HCT116 (cell line): ENCODE measurements at regions not wholly inside any gene's neighbourhood (a gene's known extent, or its start where the extent isn't known, plus 50 kb on each side); places are given as distances from the start of the nearest gene placed in this dataset.

Source experiments
- ATAC-seq: fragments of 200-7000 bp; cut with Tn5 transposase; 2 replicates; pipeline ENCODE4 v1.9.1; 2020; ENCODE audit warnings: mild to moderate bottlenecking, moderate library complexity
- BruUV-seq: library from RNA; stranded (reverse); fragments of 400-500 nt; replicated peaks from 2 replicates; lab custom pipeline; 2021; lab: Mats Ljungman, UMichigan
- CTCF ChIA-PET: fragments of 300-600 bp; sonication (Branson Sonifier 250); formaldehyde crosslinking; loops from one replicate; lab custom pipeline; 2021; ENCODE audit warnings: antibody characterized with exemption; lab: Charles Lee
- POLR2A ChIA-PET: fragments of 300-600, 350-600 bp; sonication (Branson Sonifier 250); formaldehyde crosslinking; loops from one replicate; lab custom pipeline; 2021; ENCODE audit warnings: antibody characterized with exemption; lab: Charles Lee
- RAD21 ChIA-PET, 2 experiments: fragments of 300-600 bp; sonication (Branson Sonifier 250); formaldehyde crosslinking; loops; one replicate each; lab custom pipeline; 2023; ENCODE audit warnings: low total read pairs in 2 of 2; ENCODE audit not compliant: uncharacterized antibody in 2 of 2, unreplicated experiment in 2 of 2, low non-redundant PET in 1 of 2; lab: Charles Lee
- DNase-seq: peaks from one replicate; pipeline ENCODE4 v3.0.0-alpha.2; 2010; ENCODE audit warnings: low read depth, low spot score
- H2AFZ ChIP-seq: fragments of 200-600 bp; shearing (Covaris generic), sonication (generic); 2 replicates; pipeline ENCODE4 v1.6.1; 2017; ENCODE audit warnings: low read depth, mixed run types, mixed read lengths, antibody characterized with exemption, low read length; ENCODE audit not compliant: poor library complexity, severe bottlenecking
- H3K27ac ChIP-seq: 2 replicates; pipeline ENCODE4 v1.5.1; 2012; ENCODE audit warnings: low read depth, low read length
- H3K27me3 ChIP-seq: fragments of 200-600 bp; sonication (generic); 2 replicates; pipeline ENCODE4 v1.6.1; 2016; ENCODE audit warnings: mixed run types, low read length, mixed read lengths; ENCODE audit not compliant: insufficient read depth
- H3K36me3 ChIP-seq, 2 experiments: fragments of 200-500 bp in 1 of 2; fragments of 200-600 bp in 1 of 2; sonication (Bioruptor generic) in 1 of 2; sonication (generic) in 1 of 2; 2 replicates each; pipeline versions ENCODE4 v1.5.1 to v1.6.1; 2014 to 2016; ENCODE audit warnings: low read length in 2 of 2, inconsistent platforms in 1 of 2, mixed read lengths in 1 of 2, mixed run types in 1 of 2; ENCODE audit not compliant: insufficient read depth in 2 of 2, control insufficient read depth in 1 of 2
- H3K4me1 ChIP-seq, 2 experiments: fragments of 200-600 bp in 1 of 2; sonication (generic) in 1 of 2; 2 replicates each; pipeline versions ENCODE4 v1.5.1 to v1.6.1; 2012 to 2017; ENCODE audit warnings: low read length in 2 of 2, inconsistent platforms in 1 of 2, mild to moderate bottlenecking in 1 of 2, mixed read lengths in 1 of 2, mixed run types in 1 of 2, moderate library complexity in 1 of 2; ENCODE audit not compliant: insufficient read depth in 2 of 2, control insufficient read depth in 1 of 2
- H3K4me2 ChIP-seq: fragments of 200-600 bp; sonication (generic); 2 replicates; pipeline ENCODE4 v1.6.1; 2017; ENCODE audit warnings: mixed run types, low read length, mixed read lengths
- H3K4me3 ChIP-seq, 2 experiments: fragments of 200-600 bp in 1 of 2; sonication (generic) in 1 of 2; replicated peaks in 1 of 2; 2 replicates each; pipeline ENCODE4 v1.5.1; 2011 to 2016; ENCODE audit warnings: low read length in 2 of 2, control low read depth in 1 of 2, low read depth in 1 of 2, mild to moderate bottlenecking in 1 of 2, mixed read lengths in 1 of 2, mixed run types in 1 of 2
- H3K79me2 ChIP-seq: fragments of 200-600 bp; sonication (generic); 2 replicates; pipeline ENCODE4 v1.6.1; 2017; ENCODE audit warnings: mild to moderate bottlenecking, mixed run types, low read length, moderate library complexity, mixed read lengths; ENCODE audit not compliant: insufficient read depth
- H3K9ac ChIP-seq: fragments of 200-600 bp; sonication (generic); 2 replicates; pipeline ENCODE4 v1.6.1; 2016; ENCODE audit warnings: low read length, mixed read lengths
- H3K9me2 ChIP-seq: fragments of 200-600 bp; sonication (generic), shearing (Covaris generic); 2 replicates; pipeline ENCODE4 v1.6.1; 2017; ENCODE audit warnings: mixed run types, mild to moderate bottlenecking, moderate library complexity; ENCODE audit not compliant: insufficient read depth
- H3K9me3 ChIP-seq, 2 experiments: fragments of 200-500 bp in 1 of 2; fragments of 200-600 bp in 1 of 2; sonication (Bioruptor generic) in 1 of 2; sonication (generic) in 1 of 2; 2 replicates each; pipeline ENCODE4 v1.6.1; 2014 to 2017; ENCODE audit warnings: low read length in 2 of 2, mixed read lengths in 2 of 2, inconsistent platforms in 1 of 2, low read depth in 1 of 2, mild to moderate bottlenecking in 1 of 2, mixed run types in 1 of 2, moderate library complexity in 1 of 2; ENCODE audit not compliant: control insufficient read depth in 1 of 2, insufficient read depth in 1 of 2
- H4K20me1 ChIP-seq: fragments of 200-600 bp; sonication (generic), shearing (Covaris generic); 2 replicates; pipeline ENCODE4 v1.6.1; 2017; ENCODE audit warnings: mixed run types, mild to moderate bottlenecking, moderate library complexity; ENCODE audit not compliant: insufficient read depth
- CBX3 ChIP-seq: IDR thresholded peaks from 2 replicates; pipeline ENCODE4 v1.6.1; 2012; ENCODE audit warnings: low read depth
- EGR1 ChIP-seq: IDR thresholded peaks from 2 replicates; pipeline ENCODE4 v1.6.1; 2012; ENCODE audit warnings: low read depth
- FOSL1 ChIP-seq: IDR thresholded peaks from 2 replicates; pipeline ENCODE4 v1.6.1; 2012; ENCODE audit warnings: low read depth
- MAX ChIP-seq: IDR thresholded peaks from 2 replicates; pipeline ENCODE4 v1.6.1; 2012
- RAD21 ChIP-seq: IDR thresholded peaks from 2 replicates; pipeline ENCODE4 v1.6.1; 2012; ENCODE audit warnings: low read depth, mild to moderate bottlenecking
- SP1 ChIP-seq: IDR thresholded peaks from 2 replicates; pipeline ENCODE4 v1.6.1; 2012; ENCODE audit warnings: low read depth
- TCF7L2 ChIP-seq: IDR thresholded peaks from 2 replicates; pipeline ENCODE4 v1.7.0; 2011; ENCODE audit warnings: borderline replicate concordance, inconsistent platforms; ENCODE audit not compliant: insufficient read depth, insufficient read length; ENCODE audit errors: extremely low read depth
- YY1 ChIP-seq: IDR thresholded peaks from 2 replicates; pipeline ENCODE4 v1.6.1; 2011; ENCODE audit warnings: low read length, low read depth, moderate library complexity, mild to moderate bottlenecking; ENCODE audit not compliant: insufficient replicate concordance; ENCODE audit errors: extremely low read depth
- intact Hi-C: fragments of 100-400 bp; cut with micrococcal nuclease; formaldehyde crosslinking; loops from 2 replicates; pipeline ENCODE4 v1.10.0; 2022

GRCh38 chr5:175148636-175149172 is 295.3 kb downstream of the DRD1 start:
- ChIA-PET RAD21 (no interaction called here), CTCF (no interaction called here), POLR2A (no interaction called here)
- Histone ChIP-seq H3K27me3 (no peaks in the 10 kb centered on the region), H3K79me2 (no peaks in the 10 kb centered on the region), H3K4me1 (no peaks in the 10 kb centered on the region), H3K4me3 (no peak overlapping the region), H3K9me3 (peaks cover 0 to 8% of the 10 kb centered on the region in 2 experiments; a peak in 1 of 4 replicates), H3K9me2 (no peaks in the 10 kb centered on the region), H3K9ac (no peak overlapping the region), H2AFZ (no peak overlapping the region), H3K27ac (no peak overlapping the region), H3K4me2 (no peak overlapping the region), H4K20me1 (no peaks in the 10 kb centered on the region), H3K36me3 (no peaks in the 10 kb centered on the region)
- no peak for DNase-seq
- TF ChIP-seq SP1 (no peak), YY1 (no peak), MAX (no peak), FOSL1 (no peak), EGR1 (no peak)
- intact Hi-C loops: no loop called here
- no TSS peak for BruUV-seq
- no peak for ATAC-seq

GRCh38 chr5:175146733-175147132 is 297.2 kb downstream of the DRD1 start:
- no peaks in the 10 kb centered on the region for H3K79me2 ChIP-seq
- CTCF ChIA-PET: no interaction called here
- no peak overlapping the region for H2AFZ ChIP-seq
- H3K9me2 ChIP-seq: no peaks in the 10 kb centered on the region
- H3K9ac ChIP-seq: no peak overlapping the region
- no peaks in the 10 kb centered on the region for H3K4me1 ChIP-seq
- H3K27me3 ChIP-seq: no peaks in the 10 kb centered on the region
- H3K9me3 ChIP-seq: peaks cover 0 to 8% of the 10 kb centered on the region in 2 experiments; a peak in 1 of 4 replicates
- RAD21 ChIA-PET: no interaction called here
- no peak overlapping the region for H3K27ac ChIP-seq
- POLR2A ChIA-PET: no interaction called here
- BruUV-seq: no TSS peak
- H4K20me1 ChIP-seq: no peaks in the 10 kb centered on the region
- no peak overlapping the region for H3K4me3 ChIP-seq
- intact Hi-C loops: no loop called here
- DNase-seq (no peak), ATAC-seq (no peak)
- no peaks in the 10 kb centered on the region for H3K36me3 ChIP-seq
- TF ChIP-seq RAD21 (no peak), TCF7L2 (no peak), CBX3 (peak; percentile 66; the same call in 1 of the 2 replicates)
- H3K4me2 ChIP-seq: no peak overlapping the region
